CD4-positive, alpha-beta T cell treated with Interleukin-15 for 1 hour (primary cell): ENCODE measurements at regions not wholly inside any gene's neighbourhood (a gene's known extent, or its start where the extent isn't known, plus 50 kb on each side); places are given as distances from the start of the nearest gene placed in this dataset.

ENCODE experiments used
- DNase-seq: peaks from one replicate; pipeline ENCODE4 v3.0.0-alpha.2; 2020

- no peak for DNase-seq
These were observed 105.6 kb downstream of the BTBD3 start for GRCh38 chr20:12023194-12023795.

GRCh38 chr20:12028771-12029170 lies 111.1 kb downstream of the BTBD3 start:
- no peak for DNase-seq

DNA sequence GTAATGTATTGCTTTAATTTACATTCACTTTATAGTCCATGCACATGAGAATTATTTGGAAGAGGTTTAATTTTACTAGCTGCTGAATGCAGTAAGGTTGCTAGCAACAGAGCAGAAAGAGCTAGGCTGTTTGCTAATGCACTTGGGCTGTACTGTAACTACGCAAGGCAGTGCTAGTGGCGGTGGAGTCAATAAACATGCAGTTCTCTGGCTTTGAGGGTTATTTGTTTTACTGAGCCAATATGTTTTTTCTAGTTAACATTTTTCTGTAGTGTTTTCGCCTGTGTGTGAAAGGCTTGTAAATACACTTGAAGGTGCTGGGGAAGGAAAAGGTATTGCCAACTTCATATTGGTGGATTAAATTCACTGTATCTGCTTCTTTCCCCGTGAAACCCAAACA lies 112.8 kb downstream of the BTBD3 start:
- no peak for DNase-seq

DNA sequence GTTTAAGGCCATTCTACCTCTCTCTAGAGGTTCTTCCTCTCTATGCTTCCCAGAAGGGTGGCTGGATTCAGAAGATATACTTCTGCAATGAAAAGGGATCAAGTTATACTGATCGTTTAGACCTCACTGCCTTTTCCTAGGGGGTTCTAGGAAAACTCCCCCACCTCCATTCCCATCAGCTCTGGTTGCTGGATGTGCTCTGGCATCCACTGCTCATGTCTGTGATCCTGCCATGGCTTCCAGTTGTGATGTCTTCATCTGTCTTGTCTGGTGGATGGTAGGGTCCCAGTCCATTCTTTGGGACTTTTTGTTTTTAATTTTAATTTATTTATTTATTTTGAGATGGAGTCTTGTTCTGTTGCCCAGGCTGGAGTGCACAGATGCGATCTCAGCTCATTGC lies 118.4 kb downstream of the BTBD3 start:
- DNase-seq = no peak

DNA sequence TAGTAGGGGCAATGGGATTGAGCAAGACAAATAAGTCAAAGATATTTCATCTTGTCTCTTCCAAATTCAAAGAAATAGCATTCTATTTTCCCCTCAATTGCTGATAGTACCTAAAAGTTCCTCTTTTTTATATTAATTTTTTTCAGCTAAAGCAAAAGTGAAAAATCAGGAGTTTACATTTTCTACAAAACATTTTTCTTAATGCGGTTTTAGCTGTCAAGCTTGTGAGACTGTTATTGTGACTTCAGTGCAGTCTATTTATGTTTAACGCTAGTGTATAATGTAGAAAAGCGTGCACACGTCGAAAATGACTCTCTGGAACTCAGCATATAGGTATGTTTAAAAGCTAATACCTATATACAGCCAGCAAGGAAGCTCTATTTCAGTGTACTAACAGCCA lies 119.8 kb downstream of the BTBD3 start:
- no peak for DNase-seq

- no peak for DNase-seq
These were observed 122.6 kb downstream of the BTBD3 start for GRCh38 chr20:12040261-12040660.

GRCh38 chr20:12044969-12045368 lies 127.3 kb downstream of the BTBD3 start:
- no peak for DNase-seq

- no peak for DNase-seq
These were observed 130.2 kb downstream of the BTBD3 start for GRCh38 chr20:12047838-12048432.

DNA sequence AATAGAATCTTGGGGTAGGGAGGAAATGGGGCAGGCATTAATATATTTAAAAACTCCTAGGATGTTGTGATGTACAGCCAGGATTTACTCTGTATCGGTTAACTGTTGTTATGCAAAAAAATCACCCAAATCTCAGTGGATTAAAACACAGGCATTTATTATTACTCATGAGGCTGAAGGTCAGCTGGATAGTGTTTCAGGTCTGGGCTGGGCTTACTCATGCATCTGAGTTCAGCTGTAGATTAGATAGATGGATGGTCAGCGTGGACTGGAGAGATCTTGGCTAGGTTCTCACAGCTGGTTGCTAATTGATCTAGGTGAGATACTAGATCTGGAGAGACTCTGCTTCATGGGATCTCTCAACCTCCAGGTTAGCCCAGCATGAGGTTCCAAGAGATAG lies 131.4 kb downstream of the BTBD3 start:
- no peak for DNase-seq

DNA sequence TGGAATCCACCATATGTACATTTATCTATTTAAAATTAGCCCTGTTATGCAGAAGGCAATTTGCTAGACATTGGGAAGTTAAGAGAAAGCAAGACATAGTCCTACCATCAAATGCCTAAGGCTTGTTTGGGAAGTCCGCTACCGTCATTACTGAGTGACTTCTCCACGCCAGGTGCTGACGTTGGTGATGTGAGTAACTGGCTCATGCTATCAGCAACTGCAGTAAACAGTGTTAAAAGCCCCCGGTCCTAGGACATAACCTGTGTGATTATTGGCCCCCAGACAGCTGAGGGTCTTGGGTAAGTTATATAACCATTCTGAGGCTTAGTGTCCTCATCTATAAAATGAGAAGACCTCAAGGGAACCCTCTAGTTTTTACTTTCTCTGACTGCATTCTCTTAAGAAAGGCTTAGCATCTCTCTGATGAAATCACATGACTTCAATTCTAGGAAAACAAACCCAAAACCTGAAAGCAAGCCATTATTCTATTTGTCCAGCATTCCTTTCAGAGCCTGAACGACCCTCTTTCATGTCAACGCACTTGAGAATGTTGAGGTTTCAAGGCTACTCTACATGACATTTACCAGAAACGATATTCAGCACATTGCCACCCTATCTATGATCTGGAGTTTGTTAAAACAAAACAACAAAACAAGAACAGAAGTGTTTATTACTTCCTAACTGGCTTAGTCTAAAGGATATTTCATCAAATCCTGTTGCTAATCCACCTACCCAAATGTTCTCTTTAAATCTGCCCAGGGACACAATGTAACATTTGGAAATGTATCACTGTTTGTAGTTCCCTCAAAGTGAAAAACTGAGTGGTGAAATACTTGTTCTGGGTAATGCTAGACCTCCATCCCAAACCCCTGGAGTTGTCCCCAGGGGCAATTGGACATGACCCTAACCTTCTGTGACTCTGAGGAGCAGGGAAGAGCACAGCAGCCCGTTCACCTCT lies 133.8 kb downstream of the BTBD3 start:
- no peak for DNase-seq

- DNase-seq = no peak
These were observed 135.7 kb downstream of the BTBD3 start for GRCh38 chr20:12053353-12053752.

GRCh38 chr20:12054556-12054955 lies 136.9 kb downstream of the BTBD3 start:
- DNase-seq = no peak

- no peak for DNase-seq
These were observed 137.5 kb downstream of the BTBD3 start for GRCh38 chr20:12055161-12055560.

- no peak for DNase-seq
These were observed 139.1 kb downstream of the BTBD3 start for GRCh38 chr20:12056839-12057238.

- DNase-seq = no peak
These were observed 140.1 kb downstream of the BTBD3 start for GRCh38 chr20:12057778-12058177.

DNA sequence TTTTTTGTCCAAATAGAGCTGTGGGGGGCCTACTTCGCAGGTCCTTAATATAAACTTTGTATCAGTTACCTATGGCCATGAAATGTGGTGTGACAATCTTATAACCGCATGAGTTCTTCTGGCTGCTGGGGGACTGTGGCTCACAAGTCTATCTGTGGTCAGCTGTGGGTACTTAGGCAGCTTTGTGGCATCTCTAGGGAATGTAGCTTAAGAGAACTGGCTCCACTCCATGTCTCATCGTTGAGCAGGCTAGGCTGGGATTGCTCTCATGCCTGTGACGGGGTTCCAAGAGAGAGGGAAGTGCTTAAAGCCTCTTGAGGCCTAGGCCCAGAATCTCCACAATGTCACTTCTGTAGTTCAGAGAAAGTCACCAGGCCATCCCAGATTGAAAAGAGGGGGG lies 140.5 kb downstream of the BTBD3 start:
- DNase-seq = no peak

- DNase-seq = no peak
These were observed 143.8 kb downstream of the BTBD3 start for GRCh38 chr20:12061466-12061865.

DNA sequence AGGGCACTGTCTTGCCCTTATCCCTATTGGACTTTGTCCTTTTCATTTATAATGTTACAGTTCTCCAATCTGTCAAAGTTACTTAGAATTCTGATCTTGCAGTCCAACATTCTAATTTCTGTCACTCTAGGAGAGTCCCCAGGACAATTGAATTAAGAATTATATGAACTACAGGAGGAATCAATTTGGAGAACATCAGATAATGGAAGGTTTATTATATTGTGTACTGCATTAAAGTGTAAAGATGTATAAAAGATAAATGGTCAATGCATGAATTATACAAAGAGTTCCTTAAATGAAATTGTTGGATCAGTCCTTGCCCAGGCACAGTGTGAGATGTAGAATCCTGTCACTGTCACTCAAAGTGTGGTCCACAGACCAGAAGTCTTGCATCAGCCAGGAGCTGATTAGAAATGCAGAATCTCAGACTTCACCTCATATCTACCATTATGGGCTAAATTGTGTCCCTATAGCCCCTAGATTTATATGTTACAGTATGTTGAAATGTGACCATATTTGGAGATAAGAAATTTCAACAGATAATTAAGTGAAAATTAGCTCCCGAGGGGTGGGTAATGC lies 145.5 kb downstream of the BTBD3 start:
- DNase-seq = no peak

DNA sequence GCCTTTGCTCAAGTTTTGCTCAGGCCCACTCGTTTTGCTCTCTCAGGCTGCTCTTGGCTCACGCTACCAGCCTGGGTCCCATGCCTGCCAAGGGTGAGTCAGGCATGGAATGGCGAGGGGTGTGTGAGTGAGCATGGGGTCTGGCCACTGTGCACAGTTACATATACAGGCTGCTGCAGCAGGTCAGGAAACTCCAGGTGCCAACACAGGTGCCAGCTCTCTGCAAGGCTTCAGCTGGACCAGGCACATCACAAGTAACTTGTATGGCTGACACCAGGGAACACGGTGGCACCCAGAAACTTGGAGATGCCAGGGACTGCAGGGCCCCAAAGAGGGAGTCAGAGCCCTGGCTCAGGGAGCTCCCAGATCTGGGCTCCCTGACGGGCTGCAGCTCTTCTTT lies 146.8 kb downstream of the BTBD3 start:
- no peak for DNase-seq

- DNase-seq = no peak
These were observed 150.0 kb downstream of the BTBD3 start for GRCh38 chr20:12067686-12068085.

DNA sequence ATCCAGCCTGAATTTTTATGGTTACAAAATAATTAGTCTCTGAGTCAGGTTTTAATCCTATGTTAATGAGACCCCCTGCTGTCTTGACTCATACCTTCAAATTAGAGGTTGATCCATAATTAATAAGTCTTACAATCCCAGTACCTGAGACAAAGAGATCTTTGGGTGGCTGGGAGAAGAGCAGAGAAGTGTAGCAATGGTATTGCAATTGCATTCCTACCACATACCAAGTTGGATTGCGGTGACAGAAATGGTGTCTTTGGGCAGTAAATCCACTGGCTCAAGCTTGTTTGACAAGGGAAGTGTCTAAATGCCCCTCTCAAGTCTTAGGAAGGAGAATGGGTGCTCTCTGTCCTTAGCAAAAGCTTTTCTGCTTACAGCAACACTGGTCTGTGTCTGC lies 150.4 kb downstream of the BTBD3 start:
- no peak for DNase-seq

DNA sequence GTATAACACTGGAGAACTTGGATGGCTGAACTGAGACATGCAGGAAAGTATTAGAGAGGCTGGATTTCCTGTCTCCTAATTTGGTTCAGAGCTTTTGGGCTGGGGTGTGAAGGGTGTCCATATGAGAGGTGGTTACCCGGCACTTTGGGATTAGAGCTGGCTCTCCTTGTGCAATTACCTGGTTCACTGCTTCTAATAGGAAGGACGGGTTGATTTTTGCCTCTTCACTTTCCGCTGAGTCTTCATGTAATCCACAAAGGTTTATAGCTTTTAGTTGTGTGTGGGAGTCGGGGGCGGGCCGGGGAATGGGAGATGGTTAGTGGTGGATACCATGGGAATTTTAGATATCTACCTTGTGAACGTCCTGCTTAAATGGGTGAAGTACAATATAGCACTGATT lies 151.5 kb downstream of the BTBD3 start:
- no peak for DNase-seq

DNA sequence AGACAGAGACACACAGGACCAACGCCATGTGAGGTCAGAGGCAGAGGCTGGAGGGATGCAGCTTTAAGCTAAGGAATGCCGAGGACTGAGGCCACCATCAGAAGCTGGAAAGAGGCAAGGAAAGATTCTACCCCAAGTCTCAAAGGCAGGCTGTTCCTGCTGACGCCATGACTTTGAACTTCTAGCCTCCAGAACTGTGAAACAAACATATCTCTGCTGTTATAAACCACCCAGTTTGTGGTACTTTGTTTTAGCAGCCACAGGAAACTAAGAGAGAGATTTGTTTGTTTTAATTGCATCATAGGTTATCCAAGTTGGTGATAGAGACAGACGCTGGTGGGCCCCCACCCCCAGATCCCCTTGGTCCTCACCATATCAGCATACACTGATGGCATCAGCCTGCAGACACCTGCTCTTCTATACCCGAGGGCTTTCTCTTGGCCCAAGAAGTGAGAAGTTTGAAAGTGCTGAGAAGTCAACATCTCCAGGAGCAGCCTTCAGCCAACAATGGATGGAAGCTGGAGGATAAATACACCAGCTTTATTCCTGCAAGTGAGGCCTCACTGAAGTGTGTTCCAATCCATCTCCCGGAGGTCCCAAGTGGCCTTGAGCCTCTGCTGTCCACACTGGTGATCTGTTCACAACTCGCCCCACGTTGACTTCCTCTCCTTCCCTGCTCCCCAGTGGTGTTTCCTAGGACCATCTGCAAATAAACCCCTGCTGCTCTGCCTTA lies 154.7 kb downstream of the BTBD3 start:
- DNase-seq = no peak
